Fibroblast of villous mesenchyme (primary cell): ENCODE measurements at regions not wholly inside any gene's neighbourhood (a gene's known extent, or its start where the extent isn't known, plus 50 kb on each side); places are given as distances from the start of the nearest gene placed in this dataset.
"Not testable (repeated sequence)": the region's sequence is repeated elsewhere in the genome, so short reads cannot be mapped to it uniquely, and the experiment has no call there.

Experiments
- DNase-seq: peaks from one replicate; pipeline ENCODE4 v3.0.0-alpha.2; 2010; ENCODE audit warnings: low read depth
- H3K4me3 ChIP-seq: 2 replicates; pipeline ENCODE4 v1.5.1; 2011; ENCODE audit warnings: low read depth, mild to moderate bottlenecking, low read length
- CTCF ChIP-seq: IDR thresholded peaks from 2 replicates; pipeline ENCODE4 v1.5.1; 2012; ENCODE audit warnings: low read depth, mild to moderate bottlenecking, low read length; ENCODE audit not compliant: insufficient read depth

GRCh38 chr1:148310807-148311206 lies 158.7 kb upstream of the NBPF11 start:
- H3K4me3 ChIP-seq: no peak overlapping the region
- DNase-seq: no peak
- no peak for TF ChIP-seq CTCF

GRCh38 chr1:148309940-148310500 lies 157.9 kb upstream of the NBPF11 start:
- no peak for DNase-seq
- TF ChIP-seq CTCF: no peak
- H3K4me3 ChIP-seq: peak overlapping the region; percentile 1

- DNase-seq: peak; percentile 3
- no peak for TF ChIP-seq CTCF
These were observed 156.9 kb upstream of the NBPF11 start for GRCh38 chr1:148308832-148309458.

GRCh38 chr1:148307583-148308185 lies 155.6 kb upstream of the NBPF11 start:
- TF ChIP-seq CTCF: no peak
- DNase-seq: no peak

More at GRCh38 chr1:148308832-148309458, 156.9 kb upstream of the NBPF11 start:
- H3K4me3 ChIP-seq: no peak overlapping the region

GRCh38 chr1:148304935-148305334 lies 152.9 kb upstream of the NBPF11 start:
- H3K4me3 ChIP-seq, DNase-seq: not testable (repeated sequence)

More at GRCh38 chr1:148307583-148308185, 155.6 kb upstream of the NBPF11 start:
- no peak overlapping the region for H3K4me3 ChIP-seq

GRCh38 chr1:148302586-148303364 lies 150.7 kb upstream of the NBPF11 start:
- not testable (repeated sequence) for DNase-seq

GRCh38 chr1:148297852-148298251 lies 145.8 kb upstream of the NBPF11 start:
- not testable (repeated sequence) for DNase-seq, H3K4me3 ChIP-seq

More at GRCh38 chr1:148302586-148303364, 150.7 kb upstream of the NBPF11 start:
- H3K4me3 ChIP-seq: peak overlapping the region; percentile 58

- no peak for TF ChIP-seq CTCF
- no peak for DNase-seq
These were observed 144.4 kb upstream of the NBPF11 start for GRCh38 chr1:148296511-148296910.

More at GRCh38 chr1:148296511-148296910, 144.4 kb upstream of the NBPF11 start:
- no peak overlapping the region for H3K4me3 ChIP-seq
